ENCODE measurements at regions not wholly inside any gene's neighbourhood (a gene's known extent, or its start where the extent isn't known, plus 50 kb on each side); places are given as distances from the start of the nearest gene placed in this dataset.

GRCh38 chr9:135365013-135365768 lies 114.4 kb upstream of the PPP1R26 start:
- Histone ChIP-seq H3K4me3 (no peak overlapping the region), H3K27ac (replicated peaks in 1 of 4) (no peak overlapping the region), H3K9me3 (no peaks in the 10 kb centered on the region), H3K27me3 (peaks cover 0 to 31% (median 0%) of the 10 kb centered on the region in 4 donors), H3K4me1 (no peaks in the 10 kb centered on the region), H3K36me3 (no peaks in the 10 kb centered on the region)
- intact Hi-C loops (cut with DNase I) = no loop called here
- TF ChIP-seq EP300 (IDR thresholded peaks at IDR 0.05) = no peak
- no peak for DNase-seq (ENCODE audit: extremely low spot score)
- 74% methylated on average over 8 of the region's 10 CpGs for WGBS

GRCh38 chr9:135366104-135366503 lies 113.5 kb upstream of the PPP1R26 start:
- H3K9me3 ChIP-seq = no peaks in the 10 kb centered on the region
- DNase-seq (ENCODE audit: extremely low spot score) = no peak
- no peak overlapping the region for H3K4me3 ChIP-seq
- no peak for TF ChIP-seq POLR2AphosphoS5 (IDR thresholded peaks at IDR 0.05)
- no peak for TF ChIP-seq EP300 (IDR thresholded peaks at IDR 0.05)
- TF ChIP-seq POLR2A (IDR thresholded peaks at IDR 0.05; ENCODE audit: low read depth) = no peak
- TF ChIP-seq CTCF (IDR thresholded peaks at IDR 0.05) = no peak
- intact Hi-C loops (cut with DNase I) = no loop called here
- H3K36me3 ChIP-seq = no peaks in the 10 kb centered on the region
- H3K27me3 ChIP-seq = peaks cover 0 to 29% (median 0%) of the 10 kb centered on the region in 4 donors
- no peak overlapping the region for H3K27ac ChIP-seq (replicated peaks in 1 of 4)
- WGBS = 62% methylated on average over 3 of the region's 3 CpGs
- H3K4me1 ChIP-seq = no peaks in the 10 kb centered on the region

- Histone ChIP-seq H3K4me3 (no peak overlapping the region), H3K27ac (replicated peaks in 1 of 4) (no peak overlapping the region), H3K9me3 (no peaks in the 10 kb centered on the region), H3K4me1 (no peaks in the 10 kb centered on the region), H3K36me3 (no peaks in the 10 kb centered on the region), H3K27me3 (peaks cover 0 to 57% (median 4%) of the 10 kb centered on the region in 4 donors)
- DNase-seq (ENCODE audit: extremely low spot score) = no peak
- no peak for TF ChIP-seq POLR2AphosphoS5 (IDR thresholded peaks at IDR 0.05)
- no peak for TF ChIP-seq POLR2A (IDR thresholded peaks at IDR 0.05; ENCODE audit: low read depth)
- no peak for TF ChIP-seq CTCF (IDR thresholded peaks at IDR 0.05)
- TF ChIP-seq EP300 (IDR thresholded peaks at IDR 0.05) = no peak
- intact Hi-C loops (cut with DNase I) = no loop called here
- WGBS = 81% methylated on average over 2 of the region's 2 CpGs
These were observed 110.1 kb upstream of the PPP1R26 start for GRCh38 chr9:135369412-135369990.

- no peaks in the 10 kb centered on the region for H3K36me3 ChIP-seq
- no peak for DNase-seq (ENCODE audit: extremely low spot score)
- H3K4me1 ChIP-seq = no peaks in the 10 kb centered on the region
- TF ChIP-seq POLR2AphosphoS5 (IDR thresholded peaks at IDR 0.05) = no peak
- TF ChIP-seq POLR2A (IDR thresholded peaks at IDR 0.05; ENCODE audit: low read depth) = no peak
- TF ChIP-seq EP300 (IDR thresholded peaks at IDR 0.05) = no peak
- TF ChIP-seq CTCF (IDR thresholded peaks at IDR 0.05) = no peak
- H3K9me3 ChIP-seq = no peaks in the 10 kb centered on the region
- H3K27me3 ChIP-seq = peaks cover 0 to 68% (median 4%) of the 10 kb centered on the region in 4 donors
- no peak overlapping the region for H3K27ac ChIP-seq (replicated peaks in 1 of 4)
- 69% methylated on average over 23 of the region's 33 CpGs for WGBS
- no peak overlapping the region for H3K4me3 ChIP-seq
- intact Hi-C loops (cut with DNase I) = no loop called here
These were observed 108.9 kb upstream of the PPP1R26 start for GRCh38 chr9:135370411-135371375.

- H3K27me3 ChIP-seq = peaks cover 0 to 73% (median 4%) of the 10 kb centered on the region in 4 donors
- 79% methylated on average over 9 of the region's 12 CpGs for WGBS
- intact Hi-C loops (cut with DNase I) = no loop called here
These were observed 108.0 kb upstream of the PPP1R26 start for GRCh38 chr9:135371535-135371934.

More at GRCh38 chr9:135371535-135371934, 108.0 kb upstream of the PPP1R26 start:
- H3K36me3 ChIP-seq = no peaks in the 10 kb centered on the region
- H3K27ac ChIP-seq (replicated peaks in 1 of 4) = no peak overlapping the region
- TF ChIP-seq POLR2AphosphoS5 (IDR thresholded peaks at IDR 0.05) (no peak), POLR2A (IDR thresholded peaks at IDR 0.05; ENCODE audit: low read depth) (no peak), CTCF (IDR thresholded peaks at IDR 0.05) (no peak), EP300 (IDR thresholded peaks at IDR 0.05) (no peak)
- no peak for DNase-seq (ENCODE audit: extremely low spot score)
- no peaks in the 10 kb centered on the region for H3K4me1 ChIP-seq
- H3K4me3 ChIP-seq = no peak overlapping the region
- no peaks in the 10 kb centered on the region for H3K9me3 ChIP-seq
